NCI-H1092 treated with DMSO at 0.1 percent for 48 hours (cell line): ENCODE measurements at regions not wholly inside any gene's neighbourhood (a gene's known extent, or its start where the extent isn't known, plus 50 kb on each side); places are given as distances from the start of the nearest gene placed in this dataset.
A peak's percentile ranks its signal among the peaks of the same experiment; 100 is the strongest.
"Not testable (repeated sequence)": the region's sequence is repeated elsewhere in the genome, so short reads cannot be mapped to it uniquely, and the experiment has no call there.

Source experiments
- DNase-seq: peaks from one replicate; lab custom pipeline; 2025; lab: John Stamatoyannopoulos, UW

GRCh38 chrX:84611843-84612636, 109.8 kb upstream of the HDX start:
- DNase-seq = no peak

GRCh38 chrX:84634201-84634782, 132.0 kb upstream of the HDX start:
- DNase-seq = no peak

GRCh38 chrX:84666086-84666485, 163.8 kb upstream of the HDX start:
- no peak for DNase-seq

- DNase-seq = no peak
These were observed 188.0 kb upstream of the HDX start for GRCh38 chrX:84690228-84690627.

GRCh38 chrX:84709987-84710386, 207.7 kb upstream of the HDX start:
- no peak for DNase-seq

- no peak for DNase-seq
These were observed 208.4 kb upstream of the HDX start for GRCh38 chrX:84710611-84711010.

GRCh38 chrX:84712621-84713020, 210.4 kb upstream of the HDX start:
- DNase-seq = no peak

GRCh38 chrX:84715315-84715714, 213.1 kb upstream of the HDX start:
- DNase-seq = no peak

- no peak for DNase-seq
These were observed 215.1 kb upstream of the HDX start for GRCh38 chrX:84717343-84717742.

- DNase-seq = no peak
These were observed 219.2 kb upstream of the HDX start for GRCh38 chrX:84721416-84721815.

GRCh38 chrX:84724576-84724975, 222.3 kb upstream of the HDX start:
- DNase-seq = no peak

- no peak for DNase-seq
These were observed 227.2 kb upstream of the HDX start for GRCh38 chrX:84729408-84729807.

- DNase-seq = peak; percentile 65
These were observed 227.6 kb upstream of the HDX start for GRCh38 chrX:84729809-84730208.

GRCh38 chrX:84735025-84735424, 232.8 kb upstream of the HDX start:
- no peak for DNase-seq

GRCh38 chrX:84737471-84737871, 235.2 kb upstream of the HDX start:
- DNase-seq = no peak

- no peak for DNase-seq
These were observed 245.3 kb upstream of the HDX start for GRCh38 chrX:84747516-84747915.

- DNase-seq = no peak
These were observed 246.9 kb upstream of the HDX start for GRCh38 chrX:84748965-84749656.

GRCh38 chrX:84760560-84760959, 243.1 kb upstream of the APOOL start:
- no peak for DNase-seq

- DNase-seq = no peak
These were observed 207.4 kb upstream of the APOOL start for GRCh38 chrX:84796321-84796720.

- no peak for DNase-seq
These were observed 172.8 kb upstream of the APOOL start for GRCh38 chrX:84830836-84831235.

GRCh38 chrX:84846541-84846940, 157.1 kb upstream of the APOOL start:
- DNase-seq = not testable (repeated sequence)

- not testable (repeated sequence) for DNase-seq
These were observed 152.5 kb upstream of the APOOL start for GRCh38 chrX:84851183-84851582.

- not testable (repeated sequence) for DNase-seq
These were observed 146.9 kb upstream of the APOOL start for GRCh38 chrX:84856791-84857190.
